H4 (cell line): ENCODE measurements at regions not wholly inside any gene's neighbourhood (a gene's known extent, or its start where the extent isn't known, plus 50 kb on each side); places are given as distances from the start of the nearest gene placed in this dataset.
"Not testable (repeated sequence)": the region's sequence is repeated elsewhere in the genome, so short reads cannot be mapped to it uniquely, and the experiment has no call there.

Source experiments
- DNase-seq: peaks from one replicate; pipeline ENCODE4 v3.0.0-alpha.2; 2015; ENCODE audit warnings: low spot score

DNA sequence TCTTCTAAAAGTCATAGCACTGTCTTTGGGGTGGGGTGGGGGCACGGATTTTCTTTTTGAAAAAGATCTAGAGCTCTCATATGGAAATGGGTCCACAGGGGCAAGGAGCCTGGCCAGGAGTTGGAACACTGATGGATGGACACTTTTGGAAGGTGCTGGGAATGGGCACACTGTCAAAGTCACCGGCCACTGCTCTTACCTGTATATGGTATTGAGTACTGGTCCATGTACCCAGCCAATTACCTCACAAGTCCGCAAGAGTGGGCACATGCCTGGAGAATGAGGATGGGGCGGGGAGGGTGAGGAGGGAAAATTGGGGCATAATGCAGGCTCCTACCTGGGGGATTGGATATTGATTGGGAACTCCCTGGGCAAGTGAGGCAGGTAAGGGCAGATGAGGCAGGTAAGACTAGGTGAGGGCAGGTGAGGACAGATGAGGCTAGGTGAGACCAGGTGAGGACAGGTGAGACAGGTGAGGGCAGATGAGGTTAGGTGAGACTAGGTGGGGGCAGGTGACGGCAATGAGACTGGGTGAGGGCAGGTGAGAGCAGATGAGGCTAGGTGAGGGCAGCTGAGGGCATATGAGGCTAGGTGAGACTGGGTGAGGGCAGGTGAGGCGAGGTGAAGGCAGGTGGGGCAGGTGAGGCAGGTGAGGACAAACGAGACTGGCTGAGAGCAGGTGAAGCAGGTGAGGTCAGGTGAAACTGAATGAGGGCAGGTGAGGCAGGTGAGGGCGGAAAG, 167.9 kb downstream of the NRN1 start:
- DNase-seq: no peak

GRCh38 chr6:5837323-5837722, 169.4 kb downstream of the NRN1 start:
- DNase-seq: no peak

DNA sequence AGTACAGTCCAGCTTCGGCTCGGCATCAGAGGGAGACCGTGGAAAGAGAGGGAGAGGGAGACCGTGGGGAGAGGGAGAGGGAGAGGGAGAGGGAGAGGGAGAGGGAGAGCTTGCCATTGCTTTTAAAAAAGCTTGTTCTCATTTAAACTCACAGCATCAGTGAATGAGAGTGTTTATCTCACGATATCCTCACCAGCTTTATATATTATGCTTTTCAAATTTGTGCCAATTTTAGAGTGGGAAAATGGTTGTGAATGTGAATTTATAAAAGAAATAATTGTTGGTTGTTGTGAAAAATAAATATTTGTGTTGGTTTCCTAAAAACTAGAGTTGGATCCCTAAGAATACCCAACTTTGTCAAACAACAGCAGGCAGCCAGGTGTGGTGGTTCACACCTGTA, 170.1 kb downstream of the NRN1 start:
- DNase-seq: not testable (repeated sequence)

DNA sequence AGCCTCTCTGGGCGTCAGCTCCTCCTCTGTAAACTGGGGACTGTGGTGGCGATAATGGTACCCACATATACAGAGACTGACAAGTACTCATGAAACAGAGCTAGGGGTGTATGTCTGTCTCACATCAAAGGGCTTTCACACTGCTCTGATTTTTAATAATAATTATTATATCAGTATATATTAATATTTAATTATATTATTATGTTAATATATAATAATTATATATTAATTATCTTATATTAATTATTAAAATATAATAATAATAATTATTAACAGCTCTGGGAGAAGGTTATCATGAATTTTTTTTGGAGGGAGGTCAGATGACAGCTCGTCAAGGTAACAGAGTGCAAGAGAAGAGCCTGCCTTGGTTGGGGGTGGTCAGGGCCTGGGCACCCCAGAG, 173.6 kb downstream of the NRN1 start:
- no peak for DNase-seq

GRCh38 chr6:5832668-5833067, 174.1 kb downstream of the NRN1 start:
- no peak for DNase-seq

GRCh38 chr6:5831219-5831862, 175.4 kb downstream of the NRN1 start:
- DNase-seq: not testable (repeated sequence)

GRCh38 chr6:5828296-5828695, 178.4 kb downstream of the NRN1 start:
- DNase-seq: no peak

GRCh38 chr6:5827056-5827904, 179.4 kb downstream of the NRN1 start:
- no peak for DNase-seq

DNA sequence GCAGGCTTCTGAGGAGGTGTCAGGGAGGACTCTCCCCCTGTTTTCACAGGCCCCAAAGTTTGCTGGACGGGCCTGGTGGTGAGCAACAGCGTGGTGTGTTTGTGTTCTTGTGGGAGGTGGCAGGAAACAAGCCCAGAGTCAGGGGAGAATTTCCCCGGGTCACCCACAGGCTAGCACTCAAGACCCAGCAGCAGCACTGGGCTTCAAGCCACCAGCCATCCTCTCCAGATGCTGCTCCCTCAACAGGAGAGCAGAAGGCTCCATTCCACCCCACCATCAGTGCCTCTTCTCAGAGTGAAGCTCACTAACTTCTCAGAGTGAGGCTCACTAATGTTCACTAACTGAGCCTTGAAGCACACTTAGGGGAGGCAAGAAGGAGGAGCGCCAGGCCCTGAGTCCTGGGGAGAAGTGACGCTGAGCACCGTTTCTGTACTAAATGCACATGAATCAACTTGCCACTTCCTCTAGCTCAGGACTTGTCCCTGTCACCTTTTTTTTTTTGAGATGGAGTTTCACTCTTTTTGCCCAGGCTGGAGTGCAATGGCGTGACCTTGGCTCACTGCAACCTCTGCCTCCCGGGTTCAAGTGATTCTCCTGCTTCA, 182.2 kb downstream of the NRN1 start:
- not testable (repeated sequence) for DNase-seq
